GM12875 (cell line): ENCODE measurements at regions not wholly inside any gene's neighbourhood (a gene's known extent, or its start where the extent isn't known, plus 50 kb on each side); places are given as distances from the start of the nearest gene placed in this dataset.
"Not testable (repeated sequence)": the region's sequence is repeated elsewhere in the genome, so short reads cannot be mapped to it uniquely, and the experiment has no call there.

Source experiments
- H3K4me3 ChIP-seq: one replicate; pipeline ENCODE4 v1.5.1; 2011; ENCODE audit warnings: low read depth, low read length, control low read depth
- TF ChIP-seq, protein P1 (sequence below): IDR thresholded peaks from 2 replicates; pipeline ENCODE4 v1.5.1; 2011; ENCODE audit warnings: low read depth, mild to moderate bottlenecking, control low read depth, inconsistent platforms, low read length, moderate library complexity, borderline replicate concordance; ENCODE audit not compliant: insufficient read depth

DNA sequence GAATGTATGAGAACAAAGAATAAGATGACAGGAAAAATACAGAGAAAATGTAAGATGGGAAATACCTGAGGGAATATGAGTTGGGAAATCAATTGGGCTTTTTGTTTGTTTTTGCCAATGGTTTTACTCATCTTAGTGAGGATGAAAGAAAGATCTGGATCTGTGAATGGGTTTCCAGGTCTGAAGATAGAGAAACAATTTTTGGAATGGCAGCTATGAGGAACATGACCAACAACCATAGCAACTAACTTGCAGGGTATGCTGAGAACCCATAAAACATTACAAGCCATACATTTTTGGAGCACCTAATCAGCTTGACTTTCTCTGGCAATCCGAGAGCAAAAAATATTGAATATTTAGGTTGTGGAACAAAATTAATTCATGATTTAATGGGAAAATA is 290.0 kb downstream of the KCTD12 start:
- TF ChIP-seq, protein P1, sequence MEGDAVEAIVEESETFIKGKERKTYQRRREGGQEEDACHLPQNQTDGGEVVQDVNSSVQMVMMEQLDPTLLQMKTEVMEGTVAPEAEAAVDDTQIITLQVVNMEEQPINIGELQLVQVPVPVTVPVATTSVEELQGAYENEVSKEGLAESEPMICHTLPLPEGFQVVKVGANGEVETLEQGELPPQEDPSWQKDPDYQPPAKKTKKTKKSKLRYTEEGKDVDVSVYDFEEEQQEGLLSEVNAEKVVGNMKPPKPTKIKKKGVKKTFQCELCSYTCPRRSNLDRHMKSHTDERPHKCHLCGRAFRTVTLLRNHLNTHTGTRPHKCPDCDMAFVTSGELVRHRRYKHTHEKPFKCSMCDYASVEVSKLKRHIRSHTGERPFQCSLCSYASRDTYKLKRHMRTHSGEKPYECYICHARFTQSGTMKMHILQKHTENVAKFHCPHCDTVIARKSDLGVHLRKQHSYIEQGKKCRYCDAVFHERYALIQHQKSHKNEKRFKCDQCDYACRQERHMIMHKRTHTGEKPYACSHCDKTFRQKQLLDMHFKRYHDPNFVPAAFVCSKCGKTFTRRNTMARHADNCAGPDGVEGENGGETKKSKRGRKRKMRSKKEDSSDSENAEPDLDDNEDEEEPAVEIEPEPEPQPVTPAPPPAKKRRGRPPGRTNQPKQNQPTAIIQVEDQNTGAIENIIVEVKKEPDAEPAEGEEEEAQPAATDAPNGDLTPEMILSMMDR = no peak

DNA sequence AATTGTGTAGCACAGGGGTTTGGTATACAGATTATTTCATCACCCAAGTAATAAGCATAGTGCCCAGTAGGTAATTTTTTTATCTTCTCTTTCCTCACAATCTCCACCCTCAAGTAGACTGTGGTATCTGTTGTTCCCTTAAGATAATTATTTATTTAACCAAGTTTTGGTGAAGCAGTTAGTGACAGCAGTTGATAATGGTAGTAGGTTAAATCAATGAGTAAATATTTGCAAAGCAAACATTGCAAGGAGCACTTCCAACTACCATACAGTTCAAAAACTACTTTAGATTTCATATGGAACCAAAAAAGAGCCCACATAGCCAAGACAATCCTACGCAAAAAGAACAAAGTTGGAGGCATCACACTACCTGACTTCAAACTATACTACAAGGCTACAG is 291.8 kb downstream of the KCTD12 start:
- H3K4me3 ChIP-seq = no peak overlapping the region
- TF ChIP-seq, protein P1 = no peak

More for the DNA sequence above, 290.0 kb downstream of the KCTD12 start:
- H3K4me3 ChIP-seq = no peak overlapping the region

DNA sequence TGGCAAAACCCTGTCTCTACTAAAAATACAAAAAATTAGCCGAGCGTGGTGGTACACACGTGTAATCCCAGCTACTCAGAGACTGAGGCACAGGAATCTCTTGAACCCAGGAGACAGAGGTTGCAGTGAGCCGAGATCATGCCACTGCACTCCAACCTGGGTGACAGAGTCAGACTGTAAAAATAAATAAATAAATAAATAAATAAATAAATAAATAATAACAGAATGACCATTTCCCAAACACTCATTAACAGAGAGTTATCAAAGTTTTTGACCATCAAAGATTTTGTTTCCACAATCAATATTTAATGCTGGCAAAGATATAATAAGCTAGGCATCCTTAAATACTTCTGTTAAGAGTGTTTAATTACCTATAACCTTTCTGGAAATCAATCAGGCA is 299.4 kb downstream of the KCTD12 start:
- no peak overlapping the region for H3K4me3 ChIP-seq
- TF ChIP-seq, protein P1 = no peak

DNA sequence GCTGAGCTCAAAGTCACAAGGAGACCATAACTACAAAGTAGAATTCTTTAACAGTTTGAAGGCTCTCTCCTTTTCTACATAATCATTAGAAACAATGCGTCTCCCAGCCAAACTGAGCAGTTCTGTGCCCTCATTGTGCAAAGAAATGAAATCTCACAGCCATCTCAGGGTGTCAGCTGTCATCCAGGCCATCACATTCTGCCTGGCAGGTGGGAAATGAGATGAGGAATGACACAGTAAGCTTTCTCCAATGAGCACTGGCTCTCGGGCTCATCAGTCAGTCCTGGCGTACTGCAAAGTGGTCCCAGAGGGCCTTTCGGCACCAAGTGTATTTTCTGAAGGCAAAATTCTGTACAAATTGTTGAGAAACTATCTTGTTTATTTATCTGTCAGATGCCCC is 306.5 kb downstream of the KCTD12 start:
- H3K4me3 ChIP-seq = no peak overlapping the region
- TF ChIP-seq, protein P1 = no peak

DNA sequence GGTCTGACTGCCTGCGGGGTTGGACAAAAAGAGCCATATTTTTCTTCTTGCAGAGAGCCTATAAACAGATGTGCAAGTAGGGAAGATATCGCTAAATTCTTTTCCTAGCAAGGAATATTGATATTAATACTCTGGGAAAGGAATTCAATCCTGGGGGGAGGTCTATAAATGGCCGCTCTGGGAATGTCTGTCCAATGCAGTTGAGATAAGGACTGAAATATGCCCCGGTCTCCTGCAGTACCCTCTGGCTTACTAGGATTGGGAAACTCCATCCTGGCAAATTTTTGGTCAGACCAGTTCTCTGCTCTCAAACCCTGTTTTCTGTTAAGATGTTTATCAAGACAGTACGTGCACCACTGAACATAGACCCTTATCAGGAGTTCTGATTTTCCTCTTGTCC is 310.6 kb downstream of the KCTD12 start:
- not testable (repeated sequence) for H3K4me3 ChIP-seq

DNA sequence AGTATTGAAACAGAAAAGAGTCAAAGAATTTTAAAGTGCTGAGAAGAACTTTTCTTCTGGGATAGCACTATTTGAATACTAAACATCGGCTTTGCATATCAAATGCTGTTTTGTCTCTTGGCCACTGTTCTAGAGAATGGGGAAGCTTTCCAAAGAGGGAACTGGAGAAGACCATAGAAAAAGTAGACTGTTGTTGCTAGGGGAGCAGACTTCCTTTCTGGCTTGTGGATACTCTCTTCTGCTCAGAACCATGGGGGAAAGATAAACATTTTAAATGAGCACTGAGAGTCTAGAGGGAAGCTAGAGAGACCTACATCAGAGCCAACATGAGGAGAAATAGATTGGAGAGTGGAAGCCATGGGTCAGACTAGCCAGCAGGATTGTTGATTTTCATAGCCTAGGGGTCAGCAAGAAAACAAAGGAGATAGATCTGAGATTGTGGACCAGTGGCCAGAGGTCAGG is 315.7 kb downstream of the KCTD12 start:
- TF ChIP-seq, protein P1 = no peak
- no peak overlapping the region for H3K4me3 ChIP-seq

DNA sequence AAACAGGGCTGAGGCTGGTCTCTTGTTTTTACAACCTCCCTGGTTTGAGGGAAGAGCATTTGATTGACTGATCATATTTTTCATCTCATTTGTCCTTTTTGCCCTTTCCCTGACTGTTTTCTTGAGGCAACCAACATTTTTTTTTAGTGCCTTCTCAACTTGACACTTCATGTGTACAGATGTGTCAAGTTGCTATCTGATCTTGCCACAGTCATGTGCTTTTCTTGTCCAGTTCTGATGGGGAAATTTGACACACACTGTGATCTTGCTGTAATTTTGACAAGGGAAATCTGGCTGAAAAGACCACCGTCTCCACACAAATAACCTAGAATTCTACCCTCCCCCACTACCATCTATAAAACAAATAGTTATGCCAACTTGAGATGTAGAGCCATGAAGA is 329.6 kb downstream of the KCTD12 start:
- TF ChIP-seq, protein P1 = no peak
- H3K4me3 ChIP-seq = no peak overlapping the region

DNA sequence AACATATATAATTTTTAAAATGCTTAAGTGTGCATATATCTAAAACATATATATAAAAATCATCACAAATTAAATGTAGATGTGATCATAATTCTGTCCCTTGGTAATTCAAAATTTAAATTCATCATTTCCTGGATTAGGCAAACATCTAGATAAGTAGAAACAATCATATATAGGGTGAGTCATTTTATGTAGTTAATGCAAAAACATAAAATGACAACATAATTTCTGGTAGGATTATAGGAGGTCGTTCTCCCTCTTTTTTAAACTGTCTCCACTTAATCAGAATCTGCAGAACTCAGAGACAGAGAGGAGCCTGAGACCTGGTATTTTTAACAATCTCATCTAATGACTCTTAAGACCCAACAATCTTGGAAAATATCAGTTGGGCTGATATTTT is 333.4 kb downstream of the KCTD12 start:
- TF ChIP-seq, protein P1 = no peak
- no peak overlapping the region for H3K4me3 ChIP-seq
